Activated T-cell treated with anti-CD3 and anti-CD28 coated beads, Interleukin-2, amount 50 U/mL, for 4 hours (primary cell): ENCODE measurements at regions not wholly inside any gene's neighbourhood (a gene's known extent, or its start where the extent isn't known, plus 50 kb on each side); places are given as distances from the start of the nearest gene placed in this dataset.

Experiments used
- ATAC-seq, 2 donors: fragments of 200-7000 bp; cut with Tn5 transposase; one replicate each; pipeline ENCODE4 v1.10.0; 2021
- DNase-seq: peaks from one replicate; pipeline ENCODE4 v3.0.0-alpha.2; 2020
- H3K27me3 Mint-ChIP-seq: one replicate; pipeline ENCODE4 v1.8.0; 2021; ENCODE audit warnings: low read depth, mixed read lengths
- H3K36me3 Mint-ChIP-seq: one replicate; pipeline ENCODE4 v1.8.0; 2022; ENCODE audit warnings: mixed read lengths; ENCODE audit not compliant: insufficient read depth
- H3K4me1 Mint-ChIP-seq: one replicate; pipeline ENCODE4 v1.8.0; 2021; ENCODE audit warnings: low read depth, mixed read lengths
- H3K4me3 Mint-ChIP-seq: one replicate; pipeline ENCODE4 v1.8.0; 2021; ENCODE audit warnings: mild to moderate bottlenecking, moderate library complexity, mixed read lengths
- H3K9me3 Mint-ChIP-seq: one replicate; pipeline ENCODE4 v1.8.0; 2021; ENCODE audit warnings: mixed read lengths

GRCh38 chr13:105929505-105929904, 606.0 kb downstream of the EFNB2 start:
- Mint-ChIP-seq H3K36me3 (no peaks in the 10 kb centered on the region), H3K9me3 (no peaks in the 10 kb centered on the region), H3K4me3 (no peak overlapping the region), H3K4me1 (no peaks in the 10 kb centered on the region), H3K27me3 (peaks cover 3% of the 10 kb centered on the region)
- DNase-seq (no peak), ATAC-seq (no peak)

- Mint-ChIP-seq H3K4me3 (no peak overlapping the region), H3K4me1 (no peaks in the 10 kb centered on the region), H3K36me3 (no peaks in the 10 kb centered on the region), H3K27me3 (peaks cover 3% of the 10 kb centered on the region), H3K9me3 (no peaks in the 10 kb centered on the region)
- ATAC-seq, result no peak
- no peak for DNase-seq
Measured at GRCh38 chr13:105928901-105929300, 606.6 kb downstream of the EFNB2 start.

- Mint-ChIP-seq H3K4me3 (no peak overlapping the region), H3K9me3 (no peaks in the 10 kb centered on the region), H3K27me3 (peaks cover 3% of the 10 kb centered on the region), H3K36me3 (no peaks in the 10 kb centered on the region), H3K4me1 (no peaks in the 10 kb centered on the region)
- no peak for DNase-seq
- no peak for ATAC-seq
Measured at GRCh38 chr13:105928048-105928447, 607.4 kb downstream of the EFNB2 start.

GRCh38 chr13:105925496-105925895, 610.0 kb downstream of the EFNB2 start:
- DNase-seq (no peak), ATAC-seq (no peak)
- H3K9me3 Mint-ChIP-seq, result no peaks in the 10 kb centered on the region
- no peaks in the 10 kb centered on the region for H3K4me1 Mint-ChIP-seq
- no peak overlapping the region for H3K4me3 Mint-ChIP-seq
- H3K27me3 Mint-ChIP-seq, result peaks cover 3% of the 10 kb centered on the region
- H3K36me3 Mint-ChIP-seq, result no peaks in the 10 kb centered on the region

GRCh38 chr13:105921711-105922110, 613.8 kb downstream of the EFNB2 start:
- no peak overlapping the region for H3K4me3 Mint-ChIP-seq
- no peaks in the 10 kb centered on the region for H3K4me1 Mint-ChIP-seq
- no peaks in the 10 kb centered on the region for H3K36me3 Mint-ChIP-seq
- DNase-seq, result no peak
- no peaks in the 10 kb centered on the region for H3K27me3 Mint-ChIP-seq
- H3K9me3 Mint-ChIP-seq, result no peaks in the 10 kb centered on the region
- ATAC-seq, result no peak

GRCh38 chr13:105920370-105920769, 615.1 kb downstream of the EFNB2 start:
- H3K4me1 Mint-ChIP-seq, result no peaks in the 10 kb centered on the region
- H3K27me3 Mint-ChIP-seq, result no peaks in the 10 kb centered on the region
- no peak for ATAC-seq
- H3K4me3 Mint-ChIP-seq, result no peak overlapping the region
- no peak for DNase-seq
- H3K9me3 Mint-ChIP-seq, result no peaks in the 10 kb centered on the region
- no peaks in the 10 kb centered on the region for H3K36me3 Mint-ChIP-seq

- Mint-ChIP-seq H3K4me3 (no peak overlapping the region), H3K36me3 (no peaks in the 10 kb centered on the region)
Measured at GRCh38 chr13:105918842-105919741, 616.4 kb downstream of the EFNB2 start.

GRCh38 chr13:105915146-105915850, 620.2 kb downstream of the EFNB2 start:
- Mint-ChIP-seq H3K9me3 (no peaks in the 10 kb centered on the region), H3K27me3 (peaks cover 5% of the 10 kb centered on the region), H3K4me3 (no peak overlapping the region), H3K36me3 (no peaks in the 10 kb centered on the region), H3K4me1 (no peaks in the 10 kb centered on the region)
- ATAC-seq, result no peak
- DNase-seq, result no peak

More at GRCh38 chr13:105918842-105919741, 616.4 kb downstream of the EFNB2 start:
- ATAC-seq (no peak), DNase-seq (no peak)
- H3K9me3 Mint-ChIP-seq, result no peaks in the 10 kb centered on the region
- H3K27me3 Mint-ChIP-seq, result no peaks in the 10 kb centered on the region
- no peaks in the 10 kb centered on the region for H3K4me1 Mint-ChIP-seq

GRCh38 chr13:105914291-105915036, 621.0 kb downstream of the EFNB2 start:
- no peak for ATAC-seq
- DNase-seq, result no peak
- Mint-ChIP-seq H3K4me1 (no peaks in the 10 kb centered on the region), H3K27me3 (peaks cover 7% of the 10 kb centered on the region), H3K36me3 (no peaks in the 10 kb centered on the region), H3K9me3 (no peaks in the 10 kb centered on the region), H3K4me3 (no peak overlapping the region)

GRCh38 chr13:105908586-105908985, 626.9 kb downstream of the EFNB2 start:
- H3K9me3 Mint-ChIP-seq, result no peaks in the 10 kb centered on the region
- ATAC-seq (peak in 1 of 2 donors; percentile 58), DNase-seq (no peak)
- peaks cover 16% of the 10 kb centered on the region for H3K4me1 Mint-ChIP-seq
- no peaks in the 10 kb centered on the region for H3K36me3 Mint-ChIP-seq
- H3K4me3 Mint-ChIP-seq, result no peak overlapping the region
- peaks cover 7% of the 10 kb centered on the region for H3K27me3 Mint-ChIP-seq

- Mint-ChIP-seq H3K27me3 (peaks cover 7% of the 10 kb centered on the region), H3K9me3 (no peaks in the 10 kb centered on the region), H3K4me1 (peaks cover 16% of the 10 kb centered on the region), H3K4me3 (no peak overlapping the region), H3K36me3 (no peaks in the 10 kb centered on the region)
- DNase-seq (no peak), ATAC-seq (no peak)
Measured at GRCh38 chr13:105907319-105908019, 628.0 kb downstream of the EFNB2 start.

- Mint-ChIP-seq H3K27me3 (peaks cover 7% of the 10 kb centered on the region), H3K4me3 (no peak overlapping the region), H3K9me3 (no peaks in the 10 kb centered on the region), H3K4me1 (peaks cover 16% of the 10 kb centered on the region), H3K36me3 (no peaks in the 10 kb centered on the region)
- DNase-seq, result no peak
- no peak for ATAC-seq
Measured at GRCh38 chr13:105906746-105907145, 628.7 kb downstream of the EFNB2 start.

- Mint-ChIP-seq H3K4me1 (peaks cover 14% of the 10 kb centered on the region), H3K36me3 (no peaks in the 10 kb centered on the region), H3K9me3 (no peaks in the 10 kb centered on the region), H3K27me3 (no peaks in the 10 kb centered on the region), H3K4me3 (no peak overlapping the region)
- ATAC-seq, result no peak
- DNase-seq, result no peak
Measured at GRCh38 chr13:105904034-105904742, 631.3 kb downstream of the EFNB2 start.
